ENCODE measurements at regions not wholly inside any gene's neighbourhood (a gene's known extent, or its start where the extent isn't known, plus 50 kb on each side); places are given as distances from the start of the nearest gene placed in this dataset.

- Histone ChIP-seq H3K27me3 (no peaks in the 10 kb centered on the region), H3K4me1 (no peaks in the 10 kb centered on the region), H3K4me3 (no peak overlapping the region), H3K36me3 (no peaks in the 10 kb centered on the region), H3K9me3 (no peaks in the 10 kb centered on the region), H3K27ac (no peak overlapping the region)
- TF ChIP-seq CTCF (IDR thresholded peaks at IDR 0.05 in 4 of 5, conservative IDR thresholded peaks at IDR 0.05 in 1 of 5) (no peak), POLR2A (IDR thresholded peaks at IDR 0.05) (no peak)
- ATAC-seq, result no peak
- intact Hi-C loops (cut with DNase I; ENCODE audit: low total_unique reads) (no loop called here), in situ Hi-C loops (cut with MboI; ENCODE audit: low sequenced_read_pairs in 4 of 4) (no loop called here)
- DNase-seq, result no peak
These were observed 84.7 kb upstream of the GOLGA8J start for GRCh38 chr15:29998033-29998432.

- H3K36me3 ChIP-seq, result no peaks in the 10 kb centered on the region
- H3K4me1 ChIP-seq, result no peaks in the 10 kb centered on the region
- no peak for ATAC-seq
- TF ChIP-seq CTCF (IDR thresholded peaks at IDR 0.05 in 4 of 5, conservative IDR thresholded peaks at IDR 0.05 in 1 of 5), result no peak
- no peak for TF ChIP-seq POLR2A (IDR thresholded peaks at IDR 0.05)
- in situ Hi-C loops (cut with MboI; ENCODE audit: low sequenced_read_pairs in 4 of 4), result no loop called here
- intact Hi-C loops (cut with DNase I; ENCODE audit: low total_unique reads), result no loop called here
- no peaks in the 10 kb centered on the region for H3K27me3 ChIP-seq
- H3K4me3 ChIP-seq, result no peak overlapping the region
- no peak overlapping the region for H3K27ac ChIP-seq
- DNase-seq, result no peak
- H3K9me3 ChIP-seq, result no peaks in the 10 kb centered on the region
These were observed 85.3 kb upstream of the GOLGA8J start for GRCh38 chr15:29997499-29997898.

GRCh38 chr15:29994284-29994683, 88.5 kb upstream of the GOLGA8J start:
- TF ChIP-seq POLR2A (IDR thresholded peaks at IDR 0.05) (no peak), CTCF (IDR thresholded peaks at IDR 0.05 in 4 of 5, conservative IDR thresholded peaks at IDR 0.05 in 1 of 5) (no peak)
- Histone ChIP-seq H3K4me3 (no peak overlapping the region), H3K9me3 (no peaks in the 10 kb centered on the region), H3K4me1 (no peaks in the 10 kb centered on the region), H3K27me3 (no peaks in the 10 kb centered on the region), H3K27ac (no peak overlapping the region), H3K36me3 (no peaks in the 10 kb centered on the region)
- intact Hi-C loops (cut with DNase I; ENCODE audit: low total_unique reads), result no loop called here
- no peak for ATAC-seq
- in situ Hi-C loops (cut with MboI; ENCODE audit: low sequenced_read_pairs in 4 of 4), result no loop called here
- DNase-seq, result no peak

GRCh38 chr15:29990954-29991353, 91.8 kb upstream of the GOLGA8J start:
- Histone ChIP-seq H3K4me3 (no peak overlapping the region), H3K4me1 (no peaks in the 10 kb centered on the region), H3K27ac (no peak overlapping the region), H3K27me3 (no peaks in the 10 kb centered on the region), H3K9me3 (no peaks in the 10 kb centered on the region), H3K36me3 (no peaks in the 10 kb centered on the region)
- intact Hi-C loops (cut with DNase I; ENCODE audit: low total_unique reads) (no loop called here), in situ Hi-C loops (cut with MboI; ENCODE audit: low sequenced_read_pairs in 4 of 4) (no loop called here)
- ATAC-seq (no peak), DNase-seq (no peak)
- TF ChIP-seq POLR2A (IDR thresholded peaks at IDR 0.05) (no peak), CTCF (IDR thresholded peaks at IDR 0.05 in 4 of 5, conservative IDR thresholded peaks at IDR 0.05 in 1 of 5) (no peak)

- Histone ChIP-seq H3K4me1 (no peaks in the 10 kb centered on the region), H3K4me3 (no peak overlapping the region), H3K9me3 (no peaks in the 10 kb centered on the region), H3K27ac (no peak overlapping the region), H3K27me3 (no peaks in the 10 kb centered on the region), H3K36me3 (no peaks in the 10 kb centered on the region)
- ATAC-seq (no peak), DNase-seq (no peak)
- no peak for TF ChIP-seq POLR2A (IDR thresholded peaks at IDR 0.05)
- no peak for TF ChIP-seq CTCF (IDR thresholded peaks at IDR 0.05 in 4 of 5, conservative IDR thresholded peaks at IDR 0.05 in 1 of 5)
- intact Hi-C loops (cut with DNase I; ENCODE audit: low total_unique reads), result no loop called here
- in situ Hi-C loops (cut with MboI; ENCODE audit: low sequenced_read_pairs in 4 of 4), result no loop called here
These were observed 92.7 kb upstream of the GOLGA8J start for GRCh38 chr15:29990035-29990434.
